Upper lobe of right lung (tissue), 1 donor: ENCODE measurements at regions not wholly inside any gene's neighbourhood (a gene's known extent, or its start where the extent isn't known, plus 50 kb on each side); places are given as distances from the start of the nearest gene placed in this dataset.

Experiments used
- ATAC-seq: fragments of 200-7000 bp; cut with Tn5 transposase; one replicate; pipeline ENCODE4 v1.9.1; 2020; ENCODE audit warnings: mild to moderate bottlenecking, moderate library complexity
- DNase-seq: peaks from one replicate; pipeline ENCODE4 v3.0.0-alpha.2; 2020
- H3K27ac ChIP-seq: fragments of 200-600 bp; one replicate; pipeline ENCODE4 v1.8.0; 2022
- H3K27me3 ChIP-seq: fragments of 200-600 bp; one replicate; pipeline ENCODE4 v1.8.0; 2022; ENCODE audit warnings: mild to moderate bottlenecking
- H3K36me3 ChIP-seq: fragments of 200-600 bp; one replicate; pipeline ENCODE4 v1.8.0; 2022
- H3K4me1 ChIP-seq: fragments of 200-600 bp; one replicate; pipeline ENCODE4 v1.8.0; 2022
- H3K4me3 ChIP-seq: fragments of 200-600 bp; one replicate; pipeline ENCODE4 v1.8.0; 2022; ENCODE audit warnings: mild to moderate bottlenecking
- H3K9me3 ChIP-seq: fragments of 200-600 bp; one replicate; pipeline ENCODE4 v1.8.0; 2022
- intact Hi-C: fragments of 100-400 bp; cut with DNase I; formaldehyde crosslinking; loops from one replicate; pipeline ENCODE4 v1.11.0; 2022
- TF ChIP-seq, protein P1 (sequence below): fragments of 200-600 bp; IDR thresholded peaks from one replicate; pipeline ENCODE4 v1.8.0; 2022; ENCODE audit warnings: antibody characterized with exemption
- donor health status: DM: no; HTN: yes; CAD: no; lungs with severe emphysema.

DNA sequence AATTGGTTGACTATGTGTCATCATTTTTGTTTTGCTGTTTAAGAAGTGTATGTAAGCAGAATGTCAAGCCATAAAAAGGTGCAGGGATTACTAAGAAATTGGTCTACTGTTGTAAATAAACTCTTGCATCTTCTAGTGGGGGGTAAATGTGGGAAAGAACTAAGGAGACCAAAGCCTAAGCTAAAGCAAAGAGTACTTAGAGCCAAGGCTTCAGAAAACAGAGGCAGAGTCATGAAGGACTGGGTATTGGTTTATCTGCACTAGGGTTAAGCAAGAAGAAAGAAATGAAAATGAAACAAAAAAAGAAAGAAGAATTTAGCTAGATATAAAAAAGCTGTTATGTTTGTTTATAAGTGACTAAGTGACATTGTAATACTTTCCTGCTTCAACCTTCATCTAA is 628.1 kb downstream of the METTL15 start:
- Histone ChIP-seq H3K27me3 (no peaks in the 10 kb centered on the region), H3K36me3 (no peaks in the 10 kb centered on the region), H3K9me3 (no peaks in the 10 kb centered on the region), H3K4me3 (no peak overlapping the region), H3K27ac (no peak overlapping the region), H3K4me1 (no peaks in the 10 kb centered on the region)
- no peak for ATAC-seq
- TF ChIP-seq, protein P1, sequence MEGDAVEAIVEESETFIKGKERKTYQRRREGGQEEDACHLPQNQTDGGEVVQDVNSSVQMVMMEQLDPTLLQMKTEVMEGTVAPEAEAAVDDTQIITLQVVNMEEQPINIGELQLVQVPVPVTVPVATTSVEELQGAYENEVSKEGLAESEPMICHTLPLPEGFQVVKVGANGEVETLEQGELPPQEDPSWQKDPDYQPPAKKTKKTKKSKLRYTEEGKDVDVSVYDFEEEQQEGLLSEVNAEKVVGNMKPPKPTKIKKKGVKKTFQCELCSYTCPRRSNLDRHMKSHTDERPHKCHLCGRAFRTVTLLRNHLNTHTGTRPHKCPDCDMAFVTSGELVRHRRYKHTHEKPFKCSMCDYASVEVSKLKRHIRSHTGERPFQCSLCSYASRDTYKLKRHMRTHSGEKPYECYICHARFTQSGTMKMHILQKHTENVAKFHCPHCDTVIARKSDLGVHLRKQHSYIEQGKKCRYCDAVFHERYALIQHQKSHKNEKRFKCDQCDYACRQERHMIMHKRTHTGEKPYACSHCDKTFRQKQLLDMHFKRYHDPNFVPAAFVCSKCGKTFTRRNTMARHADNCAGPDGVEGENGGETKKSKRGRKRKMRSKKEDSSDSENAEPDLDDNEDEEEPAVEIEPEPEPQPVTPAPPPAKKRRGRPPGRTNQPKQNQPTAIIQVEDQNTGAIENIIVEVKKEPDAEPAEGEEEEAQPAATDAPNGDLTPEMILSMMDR: no peak
- intact Hi-C loops: no loop called here
- no peak for DNase-seq

DNA sequence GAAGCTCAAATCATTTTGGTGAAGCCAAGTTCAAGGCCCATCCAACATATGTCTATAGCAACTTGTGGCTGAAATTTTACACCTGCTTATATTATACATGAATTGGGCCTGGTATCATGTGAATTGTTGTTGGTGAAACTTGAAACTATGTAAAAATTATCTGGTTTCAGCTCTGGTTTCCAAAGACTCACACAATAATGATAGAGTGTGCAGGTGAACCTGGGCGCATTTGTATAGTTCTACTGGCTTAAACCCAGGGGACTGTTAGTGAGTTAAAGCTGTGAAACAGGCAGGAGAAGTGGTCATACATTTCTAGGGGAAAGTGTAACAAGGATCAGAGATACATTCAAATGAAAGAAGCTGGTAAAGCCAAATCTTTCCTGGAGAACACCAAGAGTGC is 627.3 kb downstream of the METTL15 start:
- TF ChIP-seq, protein P1: no peak
- H3K27me3 ChIP-seq: no peaks in the 10 kb centered on the region
- no peaks in the 10 kb centered on the region for H3K4me1 ChIP-seq
- no peaks in the 10 kb centered on the region for H3K36me3 ChIP-seq
- DNase-seq (no peak), ATAC-seq (no peak)
- no peaks in the 10 kb centered on the region for H3K9me3 ChIP-seq
- H3K4me3 ChIP-seq: no peak overlapping the region
- no peak overlapping the region for H3K27ac ChIP-seq
- intact Hi-C loops: no loop called here

DNA sequence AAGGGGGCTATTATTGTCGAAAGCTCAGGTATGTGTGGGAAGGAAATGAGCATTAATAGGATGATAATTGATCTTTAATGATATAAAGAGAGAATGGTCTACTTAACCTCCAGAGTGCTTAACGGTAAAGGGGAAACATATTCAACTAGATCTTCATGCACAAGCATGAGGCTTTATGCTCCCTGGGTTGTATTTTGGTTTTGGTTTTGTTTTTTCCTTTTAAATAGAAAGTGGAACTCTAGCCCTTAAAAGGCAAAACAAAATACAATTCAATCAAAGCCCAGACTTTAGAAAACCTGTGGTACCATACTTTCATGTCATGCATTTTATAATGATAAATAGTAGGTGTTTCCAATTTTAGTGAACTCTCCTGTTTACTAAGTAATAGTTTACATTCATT is 622.7 kb downstream of the METTL15 start:
- DNase-seq: no peak
- Histone ChIP-seq H3K9me3 (no peaks in the 10 kb centered on the region), H3K27me3 (no peaks in the 10 kb centered on the region), H3K27ac (no peak overlapping the region), H3K36me3 (no peaks in the 10 kb centered on the region), H3K4me3 (no peak overlapping the region), H3K4me1 (no peaks in the 10 kb centered on the region)
- ATAC-seq: no peak
- TF ChIP-seq, protein P1: no peak
- intact Hi-C loops: no loop called here

DNA sequence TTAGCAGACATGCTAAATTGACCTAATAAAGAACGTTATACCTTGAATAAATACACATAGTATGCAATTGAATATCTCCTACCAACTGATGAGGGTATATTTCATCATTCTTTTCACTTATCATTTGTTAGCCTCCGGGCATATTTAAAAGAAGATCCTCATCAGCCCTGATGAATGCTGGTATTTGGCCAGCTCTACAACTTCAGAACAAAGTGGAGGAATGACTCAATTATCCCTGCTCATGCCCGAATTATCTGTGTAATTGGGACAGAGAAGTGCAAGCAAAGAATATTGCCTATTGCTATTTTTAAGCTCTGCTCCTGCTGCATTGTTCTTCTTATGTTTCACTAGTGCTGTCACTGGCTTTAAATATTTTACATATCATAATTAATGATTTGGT is 622.1 kb downstream of the METTL15 start:
- ATAC-seq (no peak), DNase-seq (no peak)
- H3K27me3 ChIP-seq: no peaks in the 10 kb centered on the region
- H3K4me3 ChIP-seq: no peak overlapping the region
- H3K36me3 ChIP-seq: no peaks in the 10 kb centered on the region
- H3K27ac ChIP-seq: no peak overlapping the region
- H3K9me3 ChIP-seq: no peaks in the 10 kb centered on the region
- no peaks in the 10 kb centered on the region for H3K4me1 ChIP-seq
- intact Hi-C loops: no loop called here
- TF ChIP-seq, protein P1: no peak

DNA sequence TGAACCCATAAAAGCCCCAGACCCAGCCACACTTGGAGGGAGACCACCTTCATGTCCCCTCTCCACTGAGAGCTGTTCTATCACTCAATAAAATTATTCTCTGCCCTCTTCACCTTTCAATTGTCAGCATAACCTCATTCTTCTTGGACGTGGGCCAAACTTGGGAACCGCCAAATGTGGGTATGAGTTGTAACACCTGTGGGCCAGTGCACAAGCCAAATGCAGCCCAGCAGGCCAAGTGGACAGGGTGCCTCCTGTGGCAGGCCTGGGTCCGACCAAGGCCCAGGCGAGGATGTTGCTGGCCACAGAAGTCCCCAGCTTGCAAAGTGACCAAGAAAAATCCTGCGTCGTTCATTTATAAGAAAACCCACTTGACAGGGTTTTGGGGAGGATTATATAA is 621.2 kb downstream of the METTL15 start:
- ATAC-seq (no peak), DNase-seq (peak; percentile 42)
- Histone ChIP-seq H3K27me3 (no peaks in the 10 kb centered on the region), H3K36me3 (no peaks in the 10 kb centered on the region), H3K27ac (no peak overlapping the region), H3K4me1 (no peaks in the 10 kb centered on the region), H3K9me3 (no peaks in the 10 kb centered on the region), H3K4me3 (no peak overlapping the region)
- TF ChIP-seq, protein P1: no peak
- intact Hi-C loops: no loop called here

DNA sequence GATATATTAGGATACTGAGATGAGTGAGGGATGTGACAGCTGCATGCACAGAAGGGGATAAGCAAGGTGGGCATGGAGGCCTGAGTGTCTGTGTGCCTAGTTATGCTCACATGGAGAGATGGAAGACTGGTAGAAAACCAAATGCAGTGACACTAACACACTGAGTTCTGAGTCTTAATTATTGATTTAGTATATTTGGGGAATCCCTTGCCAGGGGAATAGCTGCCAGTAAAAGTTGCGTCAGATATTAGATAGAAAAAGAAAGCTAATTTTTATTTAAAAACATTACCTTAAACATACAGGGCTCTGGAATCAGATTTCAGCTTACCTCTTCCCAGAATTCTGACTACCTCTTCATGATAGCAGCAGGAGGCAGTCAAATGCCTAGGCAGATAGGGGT is 620.5 kb downstream of the METTL15 start:
- intact Hi-C loops: no loop called here
- H3K4me3 ChIP-seq: no peak overlapping the region
- TF ChIP-seq, protein P1: no peak
- no peaks in the 10 kb centered on the region for H3K36me3 ChIP-seq
- DNase-seq (no peak), ATAC-seq (no peak)
- no peaks in the 10 kb centered on the region for H3K4me1 ChIP-seq
- H3K27ac ChIP-seq: no peak overlapping the region
- H3K9me3 ChIP-seq: no peaks in the 10 kb centered on the region
- no peaks in the 10 kb centered on the region for H3K27me3 ChIP-seq
